K562 (cell line): ENCODE measurements at regions not wholly inside any gene's neighbourhood (a gene's known extent, or its start where the extent isn't known, plus 50 kb on each side); places are given as distances from the start of the nearest gene placed in this dataset.

ENCODE experiments used
- CBX1 ChIP-seq: sonication (generic); IDR thresholded peaks from 2 replicates; pipeline ENCODE4 v1.6.1; 2016; ENCODE audit warnings: antibody characterized with exemption, low read depth, mild to moderate bottlenecking
- CTCF ChIP-seq, 3 experiments: IDR thresholded peaks in 2 of 3; conservative IDR thresholded peaks in 1 of 3; 2 replicates each; pipeline ENCODE4 v1.5.1; 2011 to 2012; ENCODE audit warnings: low read length in 3 of 3, mild to moderate bottlenecking in 3 of 3, control low read depth in 2 of 3, improper control_type of control experiment in 1 of 3, inconsistent platforms in 1 of 3, low read depth in 1 of 3, mixed read lengths in 1 of 3, moderate library complexity in 1 of 3; ENCODE audit not compliant: insufficient read depth in 2 of 3
- E2F5 ChIP-seq: sonication (generic); formaldehyde crosslinking; IDR thresholded peaks from 2 replicates; pipeline ENCODE4 v1.8.0; 2022; ENCODE audit warnings: mild to moderate bottlenecking, missing genetic modification reagents
- EZH2 ChIP-seq: IDR thresholded peaks from 2 replicates; pipeline ENCODE4 v1.6.1; 2012; ENCODE audit warnings: low read depth, mild to moderate bottlenecking, inconsistent platforms, low read length, borderline replicate concordance
- FOXK2 ChIP-seq, 2 experiments: fragments of 450-650 bp; IDR thresholded peaks in 1 of 2; conservative IDR thresholded peaks in 1 of 2; 2 replicates each; pipeline ENCODE4 v1.6.1; 2016; ENCODE audit warnings: low read depth in 2 of 2, mild to moderate bottlenecking in 1 of 2
- HOXB6 ChIP-seq: fragments of 250-450 bp; sonication (Bioruptor Pico); IDR thresholded peaks from 2 replicates; pipeline ENCODE4 v1.5.1; 2022; ENCODE audit warnings: mild to moderate bottlenecking, borderline replicate concordance
- IRF2 ChIP-seq: sonication (generic); formaldehyde crosslinking; IDR thresholded peaks from 2 replicates; pipeline ENCODE4 v1.8.1; 2022; ENCODE audit warnings: mild to moderate bottlenecking, missing genetic modification reagents
- RAD21 ChIP-seq, 2 experiments: fragments of 250-450 bp in 1 of 2; fragments of 450-650 bp in 1 of 2; sonication (Bioruptor Pico) in 1 of 2; formaldehyde crosslinking in 1 of 2; IDR thresholded peaks in 1 of 2; conservative IDR thresholded peaks in 1 of 2; 2 replicates each; pipeline versions ENCODE4 v1.4.0 to v1.8.0; 2020 to 2022; ENCODE audit warnings: mild to moderate bottlenecking in 2 of 2, moderate library complexity in 1 of 2
- ZBTB11 ChIP-seq, 3 experiments: fragments of 200-800 bp in 1 of 3; fragments of 250-450 bp in 1 of 3; fragments of 450-650 bp in 1 of 3; sonication (Bioruptor Pico) in 1 of 3; sonication (Bioruptor generic) in 1 of 3; formaldehyde crosslinking in 1 of 3; IDR thresholded peaks; 2 replicates each; pipeline versions ENCODE4 v1.6.1 to v1.8.0; 2016 to 2022; ENCODE audit warnings: mild to moderate bottlenecking in 2 of 3, missing genetic modification characterization in 2 of 3, missing compliant biosample characterization in 1 of 3, moderate library complexity in 1 of 3
- ZNF384 ChIP-seq: IDR thresholded peaks from 2 replicates; pipeline ENCODE4 v1.6.1; 2012; ENCODE audit warnings: low read depth, low read length, improper control_type of control experiment
- ZNF668 ChIP-seq: fragments of 250-450 bp; sonication (Bioruptor Pico); IDR thresholded peaks from 2 replicates; pipeline ENCODE4 v1.8.0; 2022; ENCODE audit warnings: mild to moderate bottlenecking, inconsistent platforms
- TF ChIP-seq, protein P1 (sequence below), 2 experiments: fragments of 450-650 bp in 1 of 2; sonication (generic) in 1 of 2; formaldehyde crosslinking; conservative IDR thresholded peaks; 2 replicates each; pipeline versions ENCODE4 v1.4.0 to v1.8.1; 2020 to 2022; ENCODE audit warnings: mild to moderate bottlenecking in 1 of 2, missing genetic modification reagents in 1 of 2

GRCh38 chr6:92273694-92274093, 1145.7 kb downstream of the EPHA7 start:
- TF ChIP-seq RAD21 (CRISPR knock-in tag; conservative IDR thresholded peaks at IDR 0.05 in 1 of 2, IDR thresholded peaks at IDR 0.05 in 1 of 2) (no peak), ZBTB11 (CRISPR knock-in tag; IDR thresholded peaks at IDR 0.05) (no peak), HOXB6 (CRISPR knock-in tag) (no peak), ZNF384 (no peak), EZH2 (no peak), CBX1 (no peak), IRF2 (no peak), E2F5 (CRISPR knock-in tag) (no peak), ZNF668 (CRISPR knock-in tag) (no peak), CTCF (IDR thresholded peaks at IDR 0.05 in 2 of 3, conservative IDR thresholded peaks at IDR 0.05 in 1 of 3; ENCODE audit: insufficient read depth in 2 of 3, low read depth in 1 of 3, low read length in 3 of 3) (no peak), FOXK2 (conservative IDR thresholded peaks at IDR 0.05 in 1 of 2, IDR thresholded peaks at IDR 0.05 in 1 of 2; ENCODE audit: low read depth in 2 of 2) (no peak)
- TF ChIP-seq, protein P1, sequence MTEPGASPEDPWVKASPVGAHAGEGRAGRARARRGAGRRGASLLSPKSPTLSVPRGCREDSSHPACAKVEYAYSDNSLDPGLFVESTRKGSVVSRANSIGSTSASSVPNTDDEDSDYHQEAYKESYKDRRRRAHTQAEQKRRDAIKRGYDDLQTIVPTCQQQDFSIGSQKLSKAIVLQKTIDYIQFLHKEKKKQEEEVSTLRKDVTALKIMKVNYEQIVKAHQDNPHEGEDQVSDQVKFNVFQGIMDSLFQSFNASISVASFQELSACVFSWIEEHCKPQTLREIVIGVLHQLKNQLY (CRISPR knock-in tag; conservative IDR thresholded peaks at IDR 0.05) = no peak
